HepG2 (cell line): ENCODE measurements at regions not wholly inside any gene's neighbourhood (a gene's known extent, or its start where the extent isn't known, plus 50 kb on each side); places are given as distances from the start of the nearest gene placed in this dataset.

Experiments
- ATAC-seq: fragments of 200-7000 bp; cut with Tn5 transposase; 3 replicates; pipeline ENCODE4 v1.9.1; 2020; ENCODE audit warnings: mild to moderate bottlenecking, moderate library complexity
- BruUV-seq: library from RNA; stranded (reverse); fragments of 400-500 nt; replicated peaks from 2 replicates; lab custom pipeline; 2021; lab: Mats Ljungman, UMichigan
- CTCF ChIA-PET: fragments of 300-600 bp; formaldehyde crosslinking; extraction: SDS; loops from one replicate; lab custom pipeline; 2021; ENCODE audit warnings: low total read pairs, inconsistent platforms, low intra/inter-chr PET ratio; lab: Yijun Ruan, JAX
- POLR2A ChIA-PET: fragments of 350-600 bp; sonication (Branson Sonifier 250); formaldehyde crosslinking; loops from one replicate; lab custom pipeline; 2020; ENCODE audit warnings: antibody characterized with exemption, inconsistent platforms; lab: Yijun Ruan, JAX
- DNase-seq: peaks from one replicate; pipeline ENCODE4 v3.0.0-alpha.2; 2015; ENCODE audit warnings: low spot score
- FAIRE-seq: peaks from 3 replicates; lab custom pipeline; 2011; peaks lifted over from hg19 to GRCh38; lab: Jason Lieb, UNC
- H2AFZ ChIP-seq: one replicate; pipeline ENCODE4 v1.6.1; 2011; ENCODE audit warnings: low read length, inconsistent platforms
- H3K27ac ChIP-seq: fragments of 300-600 bp; 3 replicates; pipeline ENCODE4 v1.8.0; 2011; ENCODE audit warnings: mixed run types, mild to moderate bottlenecking, mixed read lengths, low read length, inconsistent platforms; ENCODE audit not compliant: insufficient read depth; ENCODE audit errors: extremely low read length
- H3K27me3 ChIP-seq, 2 experiments: fragments of 200-600 bp in 1 of 2; 2 replicates in 1 of 2; 3 replicates in 1 of 2; pipeline versions ENCODE4 v1.6.0 to v1.8.0; 2011; ENCODE audit warnings: low read length in 2 of 2, mild to moderate bottlenecking in 2 of 2, moderate library complexity in 2 of 2, inconsistent platforms in 1 of 2; ENCODE audit not compliant: insufficient read depth in 2 of 2, control insufficient read depth in 1 of 2
- H3K36me3 ChIP-seq, 2 experiments: fragments of 200-600 bp in 1 of 2; replicated peaks in 1 of 2; 2 replicates in 1 of 2; 3 replicates in 1 of 2; pipeline versions ENCODE4 v1.5.1 to v1.8.0; 2011; ENCODE audit warnings: low read length in 2 of 2, inconsistent platforms in 1 of 2; ENCODE audit not compliant: insufficient read depth in 2 of 2, control insufficient read depth in 1 of 2
- H3K4me1 ChIP-seq: 2 replicates; pipeline ENCODE4 v1.5.1; 2012; ENCODE audit warnings: low read length, inconsistent platforms; ENCODE audit not compliant: insufficient read depth
- H3K4me2 ChIP-seq: 2 replicates; pipeline ENCODE4 v1.6.0; 2011; ENCODE audit warnings: low read depth, low read length, inconsistent platforms
- H3K4me3 ChIP-seq, 3 experiments: fragments of 200-600 bp in 1 of 3; sonication (generic), shearing (Covaris generic) in 1 of 3; replicated peaks in 1 of 3; 2 replicates each; pipeline ENCODE4 v1.5.1; 2011 to 2016; ENCODE audit warnings: low read length in 3 of 3, inconsistent platforms in 2 of 3, low read depth in 2 of 3, mild to moderate bottlenecking in 2 of 3, control low read depth in 1 of 3, mixed read lengths in 1 of 3; ENCODE audit not compliant: insufficient read depth in 1 of 3
- H3K79me2 ChIP-seq: one replicate; pipeline ENCODE4 v1.6.1; 2011; ENCODE audit warnings: low read length, inconsistent platforms; ENCODE audit not compliant: insufficient read depth
- H3K9ac ChIP-seq: 2 replicates; pipeline ENCODE4 v1.6.0; 2011; ENCODE audit warnings: mild to moderate bottlenecking, low read depth, low read length, inconsistent platforms; ENCODE audit not compliant: insufficient read depth
- H3K9me3 ChIP-seq: 2 replicates; pipeline ENCODE4 v1.5.1; 2012; ENCODE audit warnings: mild to moderate bottlenecking, low read length
- H4K20me1 ChIP-seq: 2 replicates; pipeline ENCODE4 v1.6.0; 2011; ENCODE audit warnings: inconsistent platforms, mild to moderate bottlenecking, low read length, moderate library complexity; ENCODE audit not compliant: insufficient read depth
- DMAP1 ChIP-seq: IDR thresholded peaks from 2 replicates; pipeline ENCODE4 v1.6.1; 2016
- ELF1 ChIP-seq: sonication (generic); formaldehyde crosslinking; IDR thresholded peaks from 2 replicates; pipeline ENCODE4 v1.4.0; 2020; ENCODE audit warnings: missing genetic modification reagents
- KLF15 ChIP-seq: sonication (generic); formaldehyde crosslinking; IDR thresholded peaks from 2 replicates; pipeline ENCODE4 v1.8.1; 2023; ENCODE audit warnings: borderline replicate concordance, mild to moderate bottlenecking, inconsistent platforms, missing genetic modification reagents, mixed read lengths
- TBX2 ChIP-seq: sonication (generic); formaldehyde crosslinking; IDR thresholded peaks from 2 replicates; pipeline ENCODE4 v1.5.0; 2020; ENCODE audit warnings: missing genetic modification reagents, mild to moderate bottlenecking, borderline replicate concordance
- TRAFD1 ChIP-seq: sonication (generic); formaldehyde crosslinking; IDR thresholded peaks from 2 replicates; pipeline ENCODE4 v1.5.1; 2020; ENCODE audit warnings: missing genetic modification reagents, mild to moderate bottlenecking, borderline replicate concordance
- ZNF432 ChIP-seq: sonication (generic); formaldehyde crosslinking; IDR thresholded peaks from 2 replicates; pipeline ENCODE4 v1.5.0; 2020; ENCODE audit warnings: missing genetic modification reagents, mild to moderate bottlenecking, borderline replicate concordance
- ZNF572 ChIP-seq: sonication (generic); formaldehyde crosslinking; IDR thresholded peaks from 2 replicates; pipeline ENCODE4 v1.5.1; 2020; ENCODE audit warnings: mild to moderate bottlenecking, missing genetic modification reagents
- ZNF644 ChIP-seq: IDR thresholded peaks from 2 replicates; pipeline ENCODE4 v1.6.1; 2016; ENCODE audit warnings: low read depth
- ZNF780A ChIP-seq: sonication (generic); formaldehyde crosslinking; IDR thresholded peaks from 2 replicates; pipeline ENCODE4 v1.8.0; 2022; ENCODE audit warnings: mild to moderate bottlenecking, missing genetic modification reagents, moderate library complexity
- WGBS: methylation state at CpG from one replicate; pipeline ENCODE4 v1.1.6; 2017; ENCODE audit warnings: low lambda C conversion rate; 5-methylcytosine and 5-hydroxymethylcytosine counted together
- in situ Hi-C: cut with HindIII; loops from 2 replicates; pipeline ENCODE4 v1.10.0; 2017; ENCODE audit warnings: low pct_unique_long_range_greater_than_20kb; ENCODE audit not compliant: extremely low pct_ligation_motif_present
- intact Hi-C: fragments of 100-400 bp; cut with micrococcal nuclease; formaldehyde crosslinking; loops from one replicate; pipeline ENCODE4 v1.10.0; 2022; ENCODE audit not compliant: unreplicated experiment

DNA sequence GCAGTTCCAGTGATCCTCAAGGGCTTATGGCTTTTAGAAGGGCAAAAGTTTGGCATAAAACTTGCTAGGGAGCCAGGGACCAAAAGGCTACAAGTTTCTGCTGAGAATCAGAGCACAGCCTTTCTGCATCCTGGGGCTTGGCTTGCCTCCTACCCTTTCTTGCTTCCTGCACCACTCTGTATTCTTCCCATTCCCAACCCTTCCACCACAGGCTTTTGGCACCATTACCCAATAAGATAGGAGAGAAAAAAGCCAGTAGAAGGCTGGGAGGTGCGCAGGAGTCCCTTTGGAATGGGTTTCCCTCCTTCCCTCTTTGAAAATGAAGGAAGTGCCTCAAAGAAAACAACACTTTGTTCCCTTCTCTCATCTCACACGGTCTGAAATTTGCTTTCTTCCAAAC lies 268.6 kb downstream of the PDCD6IP start (continued):
- no peak for TF ChIP-seq TBX2 (CRISPR knock-in tag)
- TF ChIP-seq DMAP1 (CRISPR knock-in tag) = no peak
- no peak for TF ChIP-seq ELF1 (CRISPR knock-in tag)
- no peak for TF ChIP-seq ZNF432 (CRISPR knock-in tag)
- TF ChIP-seq KLF15 (CRISPR knock-in tag) = no peak
- no peak for TF ChIP-seq ZNF780A
- TF ChIP-seq, all 625 proteins: peak for 0

- no TSS peak for BruUV-seq
- POLR2A ChIA-PET = no interaction called here
- Histone ChIP-seq H3K9ac (no peak overlapping the region), H3K4me3 (no peak overlapping the region), H3K27me3 (no peaks in the 10 kb centered on the region), H3K4me1 (no peaks in the 10 kb centered on the region), H3K27ac (no peak overlapping the region), H3K4me2 (no peak overlapping the region), H3K9me3 (no peaks in the 10 kb centered on the region), H2AFZ (no peak overlapping the region), H4K20me1 (no peaks in the 10 kb centered on the region), H3K36me3 (no peaks in the 10 kb centered on the region), H3K79me2 (no peaks in the 10 kb centered on the region)
- 14% methylated on average over 5 of the region's 5 CpGs for WGBS
- in situ Hi-C loops (no loop called here), intact Hi-C loops (no loop called here)
- ATAC-seq (no peak), FAIRE-seq (no peak), DNase-seq (no peak)
- no peak for TF ChIP-seq ZNF572 (CRISPR knock-in tag)
- no peak for TF ChIP-seq ZNF644
- TF ChIP-seq TRAFD1 (CRISPR knock-in tag) = no peak
- CTCF ChIA-PET = no interaction called here
Observed at GRCh38 chr3:34067536-34068051, 269.2 kb downstream of the PDCD6IP start.
